ENCODE measurements at regions not wholly inside any gene's neighbourhood (a gene's known extent, or its start where the extent isn't known, plus 50 kb on each side); places are given as distances from the start of the nearest gene placed in this dataset.
"Not testable (repeated sequence)": the region's sequence is repeated elsewhere in the genome, so short reads cannot be mapped to it uniquely, and the experiment has no call there.

DNA sequence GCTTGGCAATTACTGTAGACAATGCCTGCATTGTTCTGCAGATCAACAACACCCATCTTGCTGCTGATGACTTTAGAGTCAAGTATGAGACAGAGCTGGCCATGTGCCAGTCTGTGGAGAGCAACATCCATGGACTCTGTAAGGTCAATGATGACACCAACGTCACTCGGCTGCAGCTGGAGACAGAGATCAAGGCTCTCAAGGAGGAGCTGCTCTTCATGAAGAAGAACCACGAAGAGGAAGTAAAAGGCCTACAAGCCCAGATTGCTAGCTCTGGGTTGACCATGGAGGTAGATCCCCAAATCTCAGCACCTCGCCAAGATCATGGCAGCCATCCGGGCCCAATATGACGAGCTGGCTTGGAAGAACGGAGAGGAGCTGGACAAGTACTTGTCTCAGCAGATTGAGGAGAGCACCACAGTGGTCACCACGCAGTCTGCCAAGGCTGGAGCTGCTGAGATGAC, 69.4 kb upstream of the RTL6 start:
- TF ChIP-seq, protein P1, sequence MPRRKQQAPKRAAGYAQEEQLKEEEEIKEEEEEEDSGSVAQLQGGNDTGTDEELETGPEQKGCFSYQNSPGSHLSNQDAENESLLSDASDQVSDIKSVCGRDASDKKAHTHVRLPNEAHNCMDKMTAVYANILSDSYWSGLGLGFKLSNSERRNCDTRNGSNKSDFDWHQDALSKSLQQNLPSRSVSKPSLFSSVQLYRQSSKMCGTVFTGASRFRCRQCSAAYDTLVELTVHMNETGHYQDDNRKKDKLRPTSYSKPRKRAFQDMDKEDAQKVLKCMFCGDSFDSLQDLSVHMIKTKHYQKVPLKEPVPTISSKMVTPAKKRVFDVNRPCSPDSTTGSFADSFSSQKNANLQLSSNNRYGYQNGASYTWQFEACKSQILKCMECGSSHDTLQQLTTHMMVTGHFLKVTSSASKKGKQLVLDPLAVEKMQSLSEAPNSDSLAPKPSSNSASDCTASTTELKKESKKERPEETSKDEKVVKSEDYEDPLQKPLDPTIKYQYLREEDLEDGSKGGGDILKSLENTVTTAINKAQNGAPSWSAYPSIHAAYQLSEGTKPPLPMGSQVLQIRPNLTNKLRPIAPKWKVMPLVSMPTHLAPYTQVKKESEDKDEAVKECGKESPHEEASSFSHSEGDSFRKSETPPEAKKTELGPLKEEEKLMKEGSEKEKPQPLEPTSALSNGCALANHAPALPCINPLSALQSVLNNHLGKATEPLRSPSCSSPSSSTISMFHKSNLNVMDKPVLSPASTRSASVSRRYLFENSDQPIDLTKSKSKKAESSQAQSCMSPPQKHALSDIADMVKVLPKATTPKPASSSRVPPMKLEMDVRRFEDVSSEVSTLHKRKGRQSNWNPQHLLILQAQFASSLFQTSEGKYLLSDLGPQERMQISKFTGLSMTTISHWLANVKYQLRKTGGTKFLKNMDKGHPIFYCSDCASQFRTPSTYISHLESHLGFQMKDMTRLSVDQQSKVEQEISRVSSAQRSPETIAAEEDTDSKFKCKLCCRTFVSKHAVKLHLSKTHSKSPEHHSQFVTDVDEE (CRISPR knock-in tag; IDR thresholded peaks at IDR 0.05): not testable (repeated sequence)
- not testable (repeated sequence) for TF ChIP-seq BACH2 (CRISPR knock-in tag; IDR thresholded peaks at IDR 0.05; ENCODE audit: borderline replicate concordance); ZFP30 (CRISPR knock-in tag; IDR thresholded peaks at IDR 0.05); ZFP3 (CRISPR knock-in tag; IDR thresholded peaks at IDR 0.05); ZC3H10 (CRISPR knock-in tag; IDR thresholded peaks at IDR 0.05); TCF4 (CRISPR knock-in tag; IDR thresholded peaks at IDR 0.05; ENCODE audit: borderline replicate concordance); ZNF8 (CRISPR knock-in tag; IDR thresholded peaks at IDR 0.05); ARNTL (CRISPR knock-in tag; IDR thresholded peaks at IDR 0.05; ENCODE audit: borderline replicate concordance, low read depth); GLIS3 (CRISPR knock-in tag; IDR thresholded peaks at IDR 0.05); ESRRG (CRISPR knock-in tag; IDR thresholded peaks at IDR 0.05); OSR1 (CRISPR knock-in tag; IDR thresholded peaks at IDR 0.05)
- TF ChIP-seq, protein P2, sequence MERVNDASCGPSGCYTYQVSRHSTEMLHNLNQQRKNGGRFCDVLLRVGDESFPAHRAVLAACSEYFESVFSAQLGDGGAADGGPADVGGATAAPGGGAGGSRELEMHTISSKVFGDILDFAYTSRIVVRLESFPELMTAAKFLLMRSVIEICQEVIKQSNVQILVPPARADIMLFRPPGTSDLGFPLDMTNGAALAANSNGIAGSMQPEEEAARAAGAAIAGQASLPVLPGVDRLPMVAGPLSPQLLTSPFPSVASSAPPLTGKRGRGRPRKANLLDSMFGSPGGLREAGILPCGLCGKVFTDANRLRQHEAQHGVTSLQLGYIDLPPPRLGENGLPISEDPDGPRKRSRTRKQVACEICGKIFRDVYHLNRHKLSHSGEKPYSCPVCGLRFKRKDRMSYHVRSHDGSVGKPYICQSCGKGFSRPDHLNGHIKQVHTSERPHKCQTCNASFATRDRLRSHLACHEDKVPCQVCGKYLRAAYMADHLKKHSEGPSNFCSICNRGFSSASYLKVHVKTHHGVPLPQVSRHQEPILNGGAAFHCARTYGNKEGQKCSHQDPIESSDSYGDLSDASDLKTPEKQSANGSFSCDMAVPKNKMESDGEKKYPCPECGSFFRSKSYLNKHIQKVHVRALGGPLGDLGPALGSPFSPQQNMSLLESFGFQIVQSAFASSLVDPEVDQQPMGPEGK (CRISPR knock-in tag; IDR thresholded peaks at IDR 0.05; ENCODE audit: borderline replicate concordance): not testable (repeated sequence)
- TF ChIP-seq, protein P3, sequence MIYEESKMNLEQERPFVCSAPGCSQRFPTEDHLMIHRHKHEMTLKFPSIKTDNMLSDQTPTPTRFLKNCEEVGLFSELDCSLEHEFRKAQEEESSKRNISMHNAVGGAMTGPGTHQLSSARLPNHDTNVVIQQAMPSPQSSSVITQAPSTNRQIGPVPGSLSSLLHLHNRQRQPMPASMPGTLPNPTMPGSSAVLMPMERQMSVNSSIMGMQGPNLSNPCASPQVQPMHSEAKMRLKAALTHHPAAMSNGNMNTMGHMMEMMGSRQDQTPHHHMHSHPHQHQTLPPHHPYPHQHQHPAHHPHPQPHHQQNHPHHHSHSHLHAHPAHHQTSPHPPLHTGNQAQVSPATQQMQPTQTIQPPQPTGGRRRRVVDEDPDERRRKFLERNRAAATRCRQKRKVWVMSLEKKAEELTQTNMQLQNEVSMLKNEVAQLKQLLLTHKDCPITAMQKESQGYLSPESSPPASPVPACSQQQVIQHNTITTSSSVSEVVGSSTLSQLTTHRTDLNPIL (CRISPR knock-in tag; IDR thresholded peaks at IDR 0.05; ENCODE audit: low read depth): not testable (repeated sequence)
- TF ChIP-seq, protein P4, sequence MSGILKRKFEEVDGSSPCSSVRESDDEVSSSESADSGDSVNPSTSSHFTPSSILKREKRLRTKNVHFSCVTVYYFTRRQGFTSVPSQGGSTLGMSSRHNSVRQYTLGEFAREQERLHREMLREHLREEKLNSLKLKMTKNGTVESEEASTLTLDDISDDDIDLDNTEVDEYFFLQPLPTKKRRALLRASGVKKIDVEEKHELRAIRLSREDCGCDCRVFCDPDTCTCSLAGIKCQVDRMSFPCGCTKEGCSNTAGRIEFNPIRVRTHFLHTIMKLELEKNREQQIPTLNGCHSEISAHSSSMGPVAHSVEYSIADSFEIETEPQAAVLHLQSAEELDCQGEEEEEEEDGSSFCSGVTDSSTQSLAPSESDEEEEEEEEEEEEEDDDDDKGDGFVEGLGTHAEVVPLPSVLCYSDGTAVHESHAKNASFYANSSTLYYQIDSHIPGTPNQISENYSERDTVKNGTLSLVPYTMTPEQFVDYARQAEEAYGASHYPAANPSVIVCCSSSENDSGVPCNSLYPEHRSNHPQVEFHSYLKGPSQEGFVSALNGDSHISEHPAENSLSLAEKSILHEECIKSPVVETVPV (CRISPR knock-in tag; IDR thresholded peaks at IDR 0.05): not testable (repeated sequence)
